IPS-18c (cell line): ENCODE measurements at regions not wholly inside any gene's neighbourhood (a gene's known extent, or its start where the extent isn't known, plus 50 kb on each side); places are given as distances from the start of the nearest gene placed in this dataset.

Source experiments
- H3K4me3 ChIP-seq: 2 replicates; pipeline ENCODE4 v1.7.0; 2013; ENCODE audit warnings: low read depth, mild to moderate bottlenecking, low read length, moderate library complexity; ENCODE audit not compliant: insufficient read depth
- H3K9me3 ChIP-seq: one replicate; pipeline ENCODE4 v1.6.1; 2013; ENCODE audit warnings: mild to moderate bottlenecking, low read length, moderate library complexity; ENCODE audit not compliant: control insufficient read depth, insufficient read depth

DNA sequence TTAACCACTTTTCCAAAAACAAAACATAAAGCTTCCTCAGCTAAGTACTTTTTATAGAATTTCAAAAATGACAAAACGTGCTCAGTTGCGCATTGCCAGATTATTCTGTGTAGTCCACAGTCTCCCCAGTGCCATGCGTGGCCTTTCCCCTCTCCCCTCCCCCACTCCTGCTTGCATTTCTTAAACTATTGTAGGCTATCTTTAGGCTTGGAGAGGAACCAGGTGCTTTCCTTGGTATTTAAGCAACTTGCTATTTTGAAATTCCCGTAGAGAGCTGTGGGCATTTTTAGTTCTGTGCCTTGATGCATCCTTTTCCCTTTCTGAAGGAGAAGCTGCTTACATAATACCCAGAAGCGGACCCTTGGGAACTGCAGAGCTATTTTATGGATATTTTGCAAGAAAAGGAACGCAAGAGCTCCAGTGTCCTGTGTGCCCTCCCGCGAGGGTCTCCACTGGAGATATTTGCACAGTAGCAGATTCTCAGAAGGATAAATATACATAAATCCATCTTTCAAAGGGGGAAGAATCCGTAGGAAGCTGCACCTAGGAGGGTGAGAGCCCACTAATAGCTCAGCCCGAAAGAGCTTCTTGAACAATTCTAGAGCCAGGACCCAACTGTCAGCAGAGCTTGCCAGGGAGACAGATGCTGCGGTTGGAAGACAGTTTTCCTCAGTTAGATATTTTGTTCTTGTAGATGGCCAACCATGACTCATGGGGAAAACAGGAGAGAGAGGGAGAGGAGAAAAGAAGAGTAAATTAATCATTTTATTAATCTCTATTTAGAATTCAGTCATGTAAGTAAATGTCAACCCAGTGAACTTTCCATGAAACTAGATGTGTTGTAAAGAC is 1298.3 kb upstream of the WWC1 start:
- Histone ChIP-seq H3K9me3 (no peaks in the 10 kb centered on the region), H3K4me3 (no peak overlapping the region)

DNA sequence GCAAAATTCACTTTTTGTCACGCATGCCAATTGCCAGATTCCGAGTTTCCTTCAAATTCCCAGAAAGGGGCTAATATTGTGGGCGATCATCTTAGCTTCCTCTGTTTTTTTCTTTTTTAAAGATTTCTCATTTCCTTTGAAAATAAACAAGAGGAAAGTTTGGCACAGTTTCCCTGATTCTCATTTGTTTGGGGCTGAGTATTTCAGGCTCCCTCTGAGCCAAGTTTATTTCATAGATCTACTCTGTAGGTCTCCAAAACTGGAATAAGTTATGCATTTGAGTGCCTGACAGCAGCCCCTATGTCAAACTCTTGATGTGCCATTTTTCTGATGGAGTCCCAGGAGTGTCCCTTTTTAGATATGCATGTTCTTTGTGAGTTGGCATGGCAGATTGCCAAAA is 1297.2 kb upstream of the WWC1 start:
- Histone ChIP-seq H3K9me3 (no peaks in the 10 kb centered on the region), H3K4me3 (no peak overlapping the region)

DNA sequence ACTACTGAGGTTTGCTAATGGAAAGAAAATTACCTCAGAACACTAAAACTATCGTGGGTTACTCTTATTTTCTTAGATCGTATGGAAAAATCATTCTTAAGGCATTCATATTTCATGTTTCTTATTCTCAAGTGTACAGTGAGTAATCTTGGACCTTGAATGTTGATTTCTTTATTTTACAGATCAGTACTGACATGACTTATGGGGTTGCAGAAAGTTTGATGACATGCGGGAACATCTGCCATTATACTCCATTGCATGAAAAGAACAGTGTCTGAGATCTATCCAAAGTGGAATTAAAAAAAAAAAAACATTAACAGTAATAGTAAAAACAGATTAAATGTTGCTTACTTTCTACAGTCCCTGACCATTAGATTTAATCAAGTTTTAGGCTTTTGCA is 1290.2 kb upstream of the WWC1 start:
- no peaks in the 10 kb centered on the region for H3K9me3 ChIP-seq
- no peak overlapping the region for H3K4me3 ChIP-seq

DNA sequence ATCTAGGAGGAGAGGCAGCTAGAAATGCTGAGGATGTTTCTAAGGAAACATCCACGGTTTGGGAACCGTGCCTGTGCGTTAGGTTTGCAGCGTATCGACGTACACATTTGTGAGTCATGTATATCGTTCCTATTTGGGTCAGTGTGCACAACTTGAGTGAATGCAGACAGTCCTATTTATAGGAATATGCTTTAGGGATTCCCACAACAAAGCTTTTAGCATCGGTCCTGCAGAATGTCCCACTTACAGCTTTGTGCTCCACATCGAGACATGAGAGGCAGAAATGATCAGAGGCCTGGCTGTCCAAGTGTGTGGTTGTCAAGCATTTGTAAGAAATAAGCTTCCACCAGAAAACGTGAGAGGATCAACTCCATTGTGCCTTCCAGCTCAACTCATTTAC is 1282.7 kb upstream of the WWC1 start:
- Histone ChIP-seq H3K9me3 (peaks cover 2% of the 10 kb centered on the region), H3K4me3 (no peak overlapping the region)

DNA sequence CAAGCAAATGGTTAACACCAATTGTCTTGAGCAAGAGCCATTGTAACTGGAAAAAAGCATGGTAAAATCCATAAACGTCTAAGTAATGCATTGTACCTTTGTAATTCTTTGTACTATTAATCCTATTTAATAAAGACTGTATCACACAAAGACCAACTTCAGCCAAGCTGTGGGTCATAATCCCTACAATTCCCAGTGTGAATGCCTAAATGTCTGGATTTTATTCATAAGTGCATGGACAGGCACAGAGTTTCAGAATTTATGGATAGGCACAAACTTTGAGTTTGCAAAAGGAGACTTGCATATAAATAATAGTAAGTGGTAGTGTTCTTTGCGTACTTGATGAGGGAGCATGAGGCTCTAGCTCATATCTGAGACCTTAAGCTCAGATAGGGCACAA is 1280.2 kb upstream of the WWC1 start:
- Histone ChIP-seq H3K4me3 (no peak overlapping the region), H3K9me3 (peaks cover 2% of the 10 kb centered on the region)

DNA sequence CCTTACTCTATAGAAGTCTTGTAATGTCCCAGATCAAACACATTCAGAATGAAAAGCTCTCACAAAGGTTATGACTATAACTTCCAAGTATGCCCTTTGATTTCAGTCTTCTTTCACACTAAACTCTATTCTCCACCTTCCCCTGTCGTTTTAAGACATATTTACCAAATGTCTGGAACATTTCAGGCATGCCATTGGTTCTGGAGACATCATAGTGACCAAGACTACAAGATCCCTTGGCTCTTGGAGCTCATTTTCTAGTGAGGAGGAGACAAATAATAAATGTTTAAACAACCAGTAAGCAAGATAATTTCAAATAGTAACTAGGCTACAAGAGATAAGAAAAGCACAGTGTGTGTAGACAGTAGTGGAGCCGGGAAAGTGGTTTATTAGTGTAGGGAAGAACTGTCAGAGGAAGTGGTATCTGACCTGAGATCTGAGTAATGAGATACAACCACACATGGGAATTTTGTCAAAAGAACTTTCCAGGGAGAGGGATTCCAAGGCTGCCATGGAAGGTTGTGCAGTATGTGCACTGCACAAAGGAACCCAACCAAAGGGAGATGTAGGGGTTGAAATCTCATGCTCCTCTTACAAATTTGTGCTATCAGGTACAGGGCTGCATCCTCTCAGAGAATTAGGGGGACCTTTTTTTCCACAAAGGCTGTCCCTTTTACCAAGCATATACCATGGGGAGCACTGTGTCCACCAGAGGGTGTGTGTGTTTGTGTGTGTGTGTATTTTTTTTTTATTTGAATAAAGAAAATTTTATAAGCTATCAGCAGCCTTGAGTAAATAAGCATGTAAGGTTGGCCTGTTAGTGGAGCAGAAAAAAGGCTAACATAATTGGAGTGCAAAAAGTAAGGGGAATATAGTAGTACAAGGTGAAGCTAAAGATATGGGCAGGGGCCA is 1279.1 kb upstream of the WWC1 start:
- peaks cover 2% of the 10 kb centered on the region for H3K9me3 ChIP-seq
- no peak overlapping the region for H3K4me3 ChIP-seq

DNA sequence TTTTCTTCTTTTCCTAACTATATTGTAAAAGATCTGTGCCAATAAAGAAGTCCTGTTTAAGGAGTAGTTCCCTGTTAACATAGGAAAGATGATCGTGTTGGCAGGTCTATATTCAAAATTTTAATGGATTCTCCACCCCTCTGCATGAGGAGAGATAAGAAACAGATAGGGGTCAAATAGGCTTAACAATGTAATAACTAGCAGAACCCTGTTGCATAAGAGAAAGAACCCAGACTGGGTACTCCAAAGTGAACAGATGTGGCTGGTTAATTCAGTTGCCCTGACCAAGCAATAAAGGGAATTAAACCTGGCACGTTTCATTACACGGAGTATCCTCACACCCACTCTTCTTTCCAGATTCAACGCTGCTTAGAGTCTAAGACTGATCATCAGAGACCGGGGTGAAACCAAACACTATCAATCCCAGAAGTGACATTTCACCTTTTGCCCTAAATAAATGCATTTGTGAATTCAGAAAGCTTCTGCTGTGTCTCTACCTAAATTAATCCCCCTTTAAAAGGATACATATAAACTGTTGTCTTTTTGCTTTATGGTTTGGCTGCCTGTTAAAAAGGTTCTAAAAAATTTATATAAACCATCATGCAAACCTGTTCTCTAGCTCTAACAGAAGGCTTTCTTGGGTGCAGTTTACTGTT is 1276.9 kb upstream of the WWC1 start:
- Histone ChIP-seq H3K9me3 (no peaks in the 10 kb centered on the region), H3K4me3 (no peak overlapping the region)

DNA sequence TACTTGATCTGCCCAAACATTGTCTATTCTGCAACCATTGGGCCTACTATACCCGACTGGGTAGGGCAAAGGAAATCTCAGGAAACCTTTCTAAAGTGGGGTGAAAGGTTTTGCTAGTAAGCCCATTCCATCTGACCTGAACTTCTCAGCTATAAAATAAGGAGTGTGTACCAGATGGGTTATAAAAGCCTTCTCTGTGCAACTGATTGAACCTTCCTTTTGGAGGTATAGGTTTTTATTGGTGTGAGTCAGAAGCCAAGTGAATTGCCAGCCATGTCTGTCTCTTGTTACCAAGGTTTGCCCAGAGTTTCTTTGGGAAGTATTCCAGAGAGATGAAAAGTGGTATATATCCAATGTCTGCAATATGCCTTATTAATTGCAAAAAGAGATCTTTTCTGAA is 1271.0 kb upstream of the WWC1 start:
- Histone ChIP-seq H3K4me3 (no peak overlapping the region), H3K9me3 (no peaks in the 10 kb centered on the region)

DNA sequence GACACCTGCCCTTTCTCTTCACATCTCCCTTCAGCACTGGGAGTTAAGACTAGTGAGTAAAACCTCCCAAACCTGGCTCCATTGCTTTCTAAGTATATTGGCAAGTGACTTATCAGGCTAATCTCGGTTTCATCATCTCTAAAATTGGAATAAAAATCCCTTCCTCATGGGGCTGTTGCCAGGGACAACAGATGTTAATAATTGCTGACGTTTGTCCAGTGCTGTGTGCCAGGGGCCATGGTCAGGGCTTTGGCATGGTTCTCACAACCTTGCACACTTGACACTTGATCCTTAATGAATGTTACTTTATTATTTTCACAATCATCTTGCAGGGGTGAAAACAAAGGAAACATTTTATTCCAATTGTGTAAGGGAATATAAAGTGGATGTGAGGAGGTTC is 1262.0 kb upstream of the WWC1 start:
- Histone ChIP-seq H3K4me3 (no peak overlapping the region), H3K9me3 (no peaks in the 10 kb centered on the region)

DNA sequence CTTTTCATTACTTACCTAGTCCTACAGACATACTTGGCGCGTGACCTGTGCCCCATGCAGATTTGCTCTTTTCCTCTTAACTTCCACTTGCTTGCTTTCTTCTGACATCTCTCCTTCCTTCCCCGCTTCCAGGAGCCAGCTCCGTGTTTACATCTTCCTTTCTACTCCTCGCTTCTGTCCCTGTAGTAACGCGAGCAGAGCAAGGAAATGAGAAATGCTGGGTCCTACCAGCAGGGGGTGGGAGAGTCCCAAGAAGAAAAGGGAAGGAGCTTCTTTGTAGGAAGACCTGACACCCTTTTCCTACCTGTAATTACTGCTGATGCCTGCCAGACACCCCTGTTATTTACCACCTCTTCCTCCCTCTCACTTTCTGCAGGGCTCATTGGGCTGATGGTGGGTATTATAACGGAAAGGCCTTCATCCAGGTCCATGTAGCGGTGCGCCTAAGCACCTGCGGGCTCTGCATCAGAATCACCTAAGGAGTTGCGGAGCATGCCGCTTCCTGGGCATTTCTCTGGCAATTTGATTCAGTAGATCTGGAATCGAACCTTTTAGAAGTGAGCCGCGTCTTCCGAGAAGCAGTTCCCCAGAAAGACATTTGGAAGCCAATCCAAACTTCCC is 1260.8 kb upstream of the WWC1 start:
- no peak overlapping the region for H3K4me3 ChIP-seq

DNA sequence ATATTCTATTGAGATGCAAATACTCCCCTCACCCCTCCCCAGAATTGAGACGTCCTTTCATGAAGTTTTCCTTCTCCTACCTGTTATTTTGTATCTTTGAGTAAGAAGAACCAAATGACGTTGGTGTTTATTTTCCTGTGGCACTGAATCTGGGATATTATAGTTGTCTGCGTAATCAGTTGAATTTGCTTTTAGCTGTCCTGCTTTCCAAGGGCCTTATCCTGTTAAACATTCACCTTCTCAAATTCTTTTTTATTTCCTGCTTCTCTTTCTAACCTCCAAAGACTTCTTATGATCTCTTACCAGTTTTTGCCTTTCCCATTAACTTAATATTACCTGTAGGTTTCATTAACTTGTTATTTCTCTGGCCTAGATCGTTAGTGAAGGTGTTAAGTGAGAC is 1254.9 kb upstream of the WWC1 start:
- Histone ChIP-seq H3K9me3 (no peaks in the 10 kb centered on the region), H3K4me3 (no peak overlapping the region)

More for the DNA sequence above, 1260.8 kb upstream of the WWC1 start:
- no peaks in the 10 kb centered on the region for H3K9me3 ChIP-seq

DNA sequence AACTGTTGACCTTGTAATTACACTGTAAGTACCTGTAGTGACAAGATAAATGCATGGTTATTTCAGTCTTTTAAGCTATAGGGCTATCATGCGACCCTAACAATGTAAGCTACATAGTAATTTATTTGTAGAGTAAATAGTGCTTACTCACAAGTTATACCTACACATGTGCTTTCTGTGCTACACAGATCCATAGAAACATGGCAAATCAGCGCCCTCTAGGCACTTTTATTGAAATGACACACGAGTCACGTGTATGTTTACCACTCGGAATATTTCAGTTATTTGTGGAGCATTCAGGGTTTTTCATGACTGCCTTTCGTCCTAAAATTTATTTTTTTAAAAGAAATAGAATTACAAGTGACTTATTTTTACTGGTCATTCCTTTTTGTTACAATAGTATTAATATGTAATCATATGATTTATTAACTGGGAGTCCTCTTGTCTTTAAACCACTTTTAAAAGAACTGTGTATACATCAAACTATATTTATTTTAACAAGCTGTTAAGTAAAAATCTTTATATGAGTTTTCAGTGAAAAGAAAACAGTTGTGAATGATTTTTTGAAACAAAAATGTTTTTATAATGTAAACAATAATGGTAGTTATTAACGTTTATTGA is 1242.3 kb upstream of the WWC1 start:
- Histone ChIP-seq H3K4me3 (no peak overlapping the region), H3K9me3 (no peaks in the 10 kb centered on the region)

DNA sequence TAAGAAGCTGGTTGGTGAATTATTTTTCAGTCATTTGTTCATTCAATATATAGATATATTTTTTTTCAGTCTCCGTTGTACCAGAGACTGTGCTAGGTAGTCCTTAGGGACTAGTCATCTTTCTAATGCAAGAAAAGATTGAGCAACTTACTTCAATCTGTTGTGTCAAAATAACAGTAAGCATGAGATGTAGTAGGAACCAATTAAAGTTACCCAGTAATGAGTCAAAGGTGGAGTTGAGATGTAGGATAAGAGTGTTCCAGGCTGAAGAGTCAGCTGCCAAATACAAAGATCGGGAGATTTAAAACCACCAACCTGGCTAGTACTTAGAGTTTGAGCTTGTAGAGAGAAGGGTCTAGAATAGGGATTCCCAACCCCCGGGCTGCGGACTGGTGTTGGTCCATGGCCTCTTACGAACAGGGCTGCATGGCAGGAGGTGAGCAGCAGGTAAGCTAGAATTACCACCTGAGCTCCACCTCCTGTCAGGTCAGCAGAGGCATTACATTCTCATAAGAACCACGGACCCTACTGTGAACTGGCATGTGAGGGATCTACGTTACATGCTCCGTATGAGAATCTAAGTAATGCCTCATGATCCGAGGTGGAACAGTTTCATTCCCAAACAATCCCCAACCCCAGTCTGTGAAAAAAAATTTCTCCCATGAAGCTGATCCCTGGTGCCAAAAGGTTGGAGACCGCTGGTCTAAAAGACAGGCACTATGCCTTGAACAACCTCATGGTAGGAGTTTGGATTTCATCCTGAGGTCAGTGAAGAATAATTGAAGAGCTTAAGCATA is 1241.5 kb upstream of the WWC1 start:
- 0 out of 2 replicates have a peak overlapping the region, but pooled peaks have one; percentile 4 for H3K4me3 ChIP-seq
- H3K9me3 ChIP-seq = no peaks in the 10 kb centered on the region

DNA sequence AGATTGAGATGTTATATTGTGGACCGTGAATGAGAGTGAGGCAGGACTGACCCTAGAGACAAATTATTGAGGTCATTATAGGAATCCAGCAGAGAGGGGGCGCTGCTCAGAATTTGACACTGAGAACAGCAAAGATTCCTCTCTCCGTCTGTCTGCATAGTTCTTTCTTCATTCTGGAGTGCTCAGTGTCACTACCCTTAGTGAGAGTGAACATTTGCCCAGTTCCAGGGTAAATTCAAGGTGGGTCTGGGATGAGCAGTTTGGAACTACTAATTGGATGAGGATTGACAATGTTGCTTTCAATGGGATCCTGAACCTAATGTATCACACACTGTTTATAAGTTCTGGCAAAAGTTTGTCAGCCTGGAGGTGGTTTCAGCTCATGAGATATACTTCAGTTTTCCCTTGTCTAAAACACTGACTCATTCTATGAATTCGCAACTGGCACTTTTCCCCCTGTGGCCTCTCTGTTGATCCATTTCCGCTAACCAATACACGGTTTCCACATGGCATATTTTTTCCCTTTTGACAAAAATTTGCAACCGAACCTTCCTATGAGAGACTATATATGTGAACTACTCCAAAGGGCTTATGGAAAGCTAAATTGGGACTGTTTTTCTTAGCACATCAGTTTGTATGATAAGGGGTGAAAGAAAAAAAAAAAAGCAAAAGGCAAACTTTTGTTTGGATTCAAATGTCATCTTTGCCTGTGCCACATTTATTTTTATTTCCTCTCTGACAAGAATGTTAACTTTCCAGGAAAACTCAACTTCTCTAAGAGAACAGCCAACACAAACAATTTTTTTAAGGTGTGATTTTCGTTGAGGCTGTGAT is 1240.7 kb upstream of the WWC1 start:
- H3K4me3 ChIP-seq = no peak overlapping the region
- H3K9me3 ChIP-seq = no peaks in the 10 kb centered on the region

DNA sequence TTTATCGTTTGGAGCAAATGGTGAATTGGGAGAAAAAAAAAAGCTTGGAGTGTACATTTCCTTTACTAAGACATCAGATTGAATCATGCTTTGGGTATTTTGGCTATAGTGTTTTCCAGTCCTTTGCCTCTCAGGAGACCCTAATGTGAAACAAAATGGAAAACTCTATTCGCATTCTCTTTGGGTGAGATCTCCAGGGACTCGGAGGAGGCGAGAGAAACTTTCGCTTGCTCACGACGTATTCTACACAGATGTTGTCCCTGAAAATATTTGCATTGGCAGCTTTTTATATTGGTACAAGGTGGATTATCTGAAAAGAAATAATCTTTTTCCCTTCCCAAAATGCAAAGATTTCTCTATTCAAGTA is 1240.1 kb upstream of the WWC1 start:
- Histone ChIP-seq H3K9me3 (no peaks in the 10 kb centered on the region), H3K4me3 (no peak overlapping the region)

DNA sequence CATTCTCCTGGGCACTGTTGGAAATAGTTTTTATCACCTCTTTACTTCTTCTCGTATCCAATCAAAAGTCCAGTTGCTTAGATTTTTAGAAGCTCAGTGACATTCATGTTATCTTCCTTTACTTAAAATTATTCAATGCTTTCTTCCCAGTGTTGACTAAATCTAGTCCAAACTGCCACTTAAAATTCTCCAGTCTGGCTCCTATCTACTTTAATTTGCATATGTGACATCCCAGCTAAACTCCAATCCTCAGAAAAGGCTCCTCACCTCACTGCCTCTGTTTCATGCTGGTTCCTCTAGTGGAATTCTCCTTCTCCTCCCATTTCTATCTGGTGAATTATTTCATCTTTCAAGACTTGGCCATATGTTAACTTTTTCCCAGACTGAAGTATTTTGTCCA is 1238.7 kb upstream of the WWC1 start:
- Histone ChIP-seq H3K9me3 (no peaks in the 10 kb centered on the region), H3K4me3 (no peak overlapping the region)
